ENCODE measurements at regions not wholly inside any gene's neighbourhood (a gene's known extent, or its start where the extent isn't known, plus 50 kb on each side); places are given as distances from the start of the nearest gene placed in this dataset.

DNA sequence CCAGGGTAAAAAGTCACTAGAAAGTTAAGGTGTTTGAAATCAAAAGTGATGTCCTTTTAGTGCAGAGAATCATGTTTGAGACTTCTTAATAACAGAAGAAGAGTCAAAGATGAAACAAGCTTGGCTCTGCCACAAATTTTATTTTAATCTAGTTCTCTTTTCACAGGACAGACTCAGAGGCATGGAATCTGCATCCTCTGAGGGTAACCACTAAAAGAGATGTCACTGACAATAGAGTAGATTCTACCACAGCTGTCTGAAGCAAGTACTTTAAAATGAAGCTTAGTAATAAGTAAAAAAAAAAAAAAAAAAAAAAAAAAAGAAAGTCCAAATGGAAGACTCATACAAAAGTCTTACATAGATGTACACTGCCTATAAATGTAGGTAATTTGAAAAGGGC lies 519.7 kb upstream of the PRMT6 start:
- Histone ChIP-seq H3K9me3 (ENCODE audit: control insufficient read depth in 4 of 4, low read length in 3 of 4) (peaks cover 0 to 5% (median 1%) of the 10 kb centered on the region in 4 donors), H3K4me3 (ENCODE audit: low read depth in 1 of 3, low read length in 3 of 3) (no peak overlapping the region), H3K4me1 (ENCODE audit: control insufficient read depth in 4 of 4, insufficient read depth in 4 of 4, low read length in 3 of 4) (no peaks in the 10 kb centered on the region), H3K27ac (ENCODE audit: low read depth in 1 of 2, low read length in 2 of 2) (no peak overlapping the region), H3K36me3 (ENCODE audit: control insufficient read depth in 4 of 4, insufficient read depth in 3 of 4, low read depth in 1 of 4, low read length in 3 of 4) (no peaks in the 10 kb centered on the region), H3K9ac (ENCODE audit: low read depth in 1 of 2, low read length in 2 of 2) (no peak overlapping the region), H3K27me3 (ENCODE audit: control insufficient read depth in 4 of 4, insufficient read depth in 4 of 4, low read length in 3 of 4) (no peaks in the 10 kb centered on the region)
- TF ChIP-seq RAD21 (IDR thresholded peaks at IDR 0.05) (no peak), GABPA (IDR thresholded peaks at IDR 0.05 in 1 of 2, conservative IDR thresholded peaks at IDR 0.05 in 1 of 2) (no peak), SP1 (IDR thresholded peaks at IDR 0.05) (no peak), FOXA2 (IDR thresholded peaks at IDR 0.05) (no peak), JUND (IDR thresholded peaks at IDR 0.05) (no peak), HNF4A (conservative IDR thresholded peaks at IDR 0.05) (no peak), YY1 (IDR thresholded peaks at IDR 0.05) (no peak), NR2F2 (IDR thresholded peaks at IDR 0.05) (no peak), FOXA1 (IDR thresholded peaks at IDR 0.05) (no peak), EGR1 (IDR thresholded peaks at IDR 0.05; ENCODE audit: low read depth in 2 of 2) (no peak), HNF4G (IDR thresholded peaks at IDR 0.05) (no peak), TAF1 (conservative IDR thresholded peaks at IDR 0.05) (no peak), RXRA (IDR thresholded peaks at IDR 0.05) (no peak)
- TF ChIP-seq, protein P1, sequence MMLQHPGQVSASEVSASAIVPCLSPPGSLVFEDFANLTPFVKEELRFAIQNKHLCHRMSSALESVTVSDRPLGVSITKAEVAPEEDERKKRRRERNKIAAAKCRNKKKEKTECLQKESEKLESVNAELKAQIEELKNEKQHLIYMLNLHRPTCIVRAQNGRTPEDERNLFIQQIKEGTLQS (IDR thresholded peaks at IDR 0.05), result no peak
- TF ChIP-seq, protein P2, sequence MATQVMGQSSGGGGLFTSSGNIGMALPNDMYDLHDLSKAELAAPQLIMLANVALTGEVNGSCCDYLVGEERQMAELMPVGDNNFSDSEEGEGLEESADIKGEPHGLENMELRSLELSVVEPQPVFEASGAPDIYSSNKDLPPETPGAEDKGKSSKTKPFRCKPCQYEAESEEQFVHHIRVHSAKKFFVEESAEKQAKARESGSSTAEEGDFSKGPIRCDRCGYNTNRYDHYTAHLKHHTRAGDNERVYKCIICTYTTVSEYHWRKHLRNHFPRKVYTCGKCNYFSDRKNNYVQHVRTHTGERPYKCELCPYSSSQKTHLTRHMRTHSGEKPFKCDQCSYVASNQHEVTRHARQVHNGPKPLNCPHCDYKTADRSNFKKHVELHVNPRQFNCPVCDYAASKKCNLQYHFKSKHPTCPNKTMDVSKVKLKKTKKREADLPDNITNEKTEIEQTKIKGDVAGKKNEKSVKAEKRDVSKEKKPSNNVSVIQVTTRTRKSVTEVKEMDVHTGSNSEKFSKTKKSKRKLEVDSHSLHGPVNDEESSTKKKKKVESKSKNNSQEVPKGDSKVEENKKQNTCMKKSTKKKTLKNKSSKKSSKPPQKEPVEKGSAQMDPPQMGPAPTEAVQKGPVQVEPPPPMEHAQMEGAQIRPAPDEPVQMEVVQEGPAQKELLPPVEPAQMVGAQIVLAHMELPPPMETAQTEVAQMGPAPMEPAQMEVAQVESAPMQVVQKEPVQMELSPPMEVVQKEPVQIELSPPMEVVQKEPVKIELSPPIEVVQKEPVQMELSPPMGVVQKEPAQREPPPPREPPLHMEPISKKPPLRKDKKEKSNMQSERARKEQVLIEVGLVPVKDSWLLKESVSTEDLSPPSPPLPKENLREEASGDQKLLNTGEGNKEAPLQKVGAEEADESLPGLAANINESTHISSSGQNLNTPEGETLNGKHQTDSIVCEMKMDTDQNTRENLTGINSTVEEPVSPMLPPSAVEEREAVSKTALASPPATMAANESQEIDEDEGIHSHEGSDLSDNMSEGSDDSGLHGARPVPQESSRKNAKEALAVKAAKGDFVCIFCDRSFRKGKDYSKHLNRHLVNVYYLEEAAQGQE (IDR thresholded peaks at IDR 0.05), result no peak
- TF ChIP-seq, protein P3, sequence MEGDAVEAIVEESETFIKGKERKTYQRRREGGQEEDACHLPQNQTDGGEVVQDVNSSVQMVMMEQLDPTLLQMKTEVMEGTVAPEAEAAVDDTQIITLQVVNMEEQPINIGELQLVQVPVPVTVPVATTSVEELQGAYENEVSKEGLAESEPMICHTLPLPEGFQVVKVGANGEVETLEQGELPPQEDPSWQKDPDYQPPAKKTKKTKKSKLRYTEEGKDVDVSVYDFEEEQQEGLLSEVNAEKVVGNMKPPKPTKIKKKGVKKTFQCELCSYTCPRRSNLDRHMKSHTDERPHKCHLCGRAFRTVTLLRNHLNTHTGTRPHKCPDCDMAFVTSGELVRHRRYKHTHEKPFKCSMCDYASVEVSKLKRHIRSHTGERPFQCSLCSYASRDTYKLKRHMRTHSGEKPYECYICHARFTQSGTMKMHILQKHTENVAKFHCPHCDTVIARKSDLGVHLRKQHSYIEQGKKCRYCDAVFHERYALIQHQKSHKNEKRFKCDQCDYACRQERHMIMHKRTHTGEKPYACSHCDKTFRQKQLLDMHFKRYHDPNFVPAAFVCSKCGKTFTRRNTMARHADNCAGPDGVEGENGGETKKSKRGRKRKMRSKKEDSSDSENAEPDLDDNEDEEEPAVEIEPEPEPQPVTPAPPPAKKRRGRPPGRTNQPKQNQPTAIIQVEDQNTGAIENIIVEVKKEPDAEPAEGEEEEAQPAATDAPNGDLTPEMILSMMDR (IDR thresholded peaks at IDR 0.05; ENCODE audit: low read depth, low read length, missing input control), result no peak
- TF ChIP-seq, protein P4, sequence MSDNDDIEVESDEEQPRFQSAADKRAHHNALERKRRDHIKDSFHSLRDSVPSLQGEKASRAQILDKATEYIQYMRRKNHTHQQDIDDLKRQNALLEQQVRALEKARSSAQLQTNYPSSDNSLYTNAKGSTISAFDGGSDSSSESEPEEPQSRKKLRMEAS (IDR thresholded peaks at IDR 0.05), result no peak
- TF ChIP-seq, protein P5, sequence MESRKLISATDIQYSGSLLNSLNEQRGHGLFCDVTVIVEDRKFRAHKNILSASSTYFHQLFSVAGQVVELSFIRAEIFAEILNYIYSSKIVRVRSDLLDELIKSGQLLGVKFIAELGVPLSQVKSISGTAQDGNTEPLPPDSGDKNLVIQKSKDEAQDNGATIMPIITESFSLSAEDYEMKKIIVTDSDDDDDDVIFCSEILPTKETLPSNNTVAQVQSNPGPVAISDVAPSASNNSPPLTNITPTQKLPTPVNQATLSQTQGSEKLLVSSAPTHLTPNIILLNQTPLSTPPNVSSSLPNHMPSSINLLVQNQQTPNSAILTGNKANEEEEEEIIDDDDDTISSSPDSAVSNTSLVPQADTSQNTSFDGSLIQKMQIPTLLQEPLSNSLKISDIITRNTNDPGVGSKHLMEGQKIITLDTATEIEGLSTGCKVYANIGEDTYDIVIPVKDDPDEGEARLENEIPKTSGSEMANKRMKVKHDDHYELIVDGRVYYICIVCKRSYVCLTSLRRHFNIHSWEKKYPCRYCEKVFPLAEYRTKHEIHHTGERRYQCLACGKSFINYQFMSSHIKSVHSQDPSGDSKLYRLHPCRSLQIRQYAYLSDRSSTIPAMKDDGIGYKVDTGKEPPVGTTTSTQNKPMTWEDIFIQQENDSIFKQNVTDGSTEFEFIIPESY (IDR thresholded peaks at IDR 0.05), result no peak
- no peak for DNase-seq (ENCODE audit: low spot score)

All from liver (tissue), 7 donors.